K562 (cell line): ENCODE measurements at regions not wholly inside any gene's neighbourhood (a gene's known extent, or its start where the extent isn't known, plus 50 kb on each side); places are given as distances from the start of the nearest gene placed in this dataset.

Experiments
- ATAC-seq: fragments of 200-7000 bp; cut with Tn5 transposase; 3 replicates; pipeline ENCODE4 v1.9.1; 2020; ENCODE audit warnings: moderate library complexity
- BruUV-seq: library from RNA; stranded (reverse); fragments of 400-500 nt; replicated peaks from 2 replicates; lab custom pipeline; 2021; lab: Mats Ljungman, UMichigan
- CTCF ChIA-PET: fragments of 300-600 bp; formaldehyde crosslinking; extraction: SDS; loops from one replicate; lab custom pipeline; 2021; ENCODE audit warnings: low intra/inter-chr PET ratio; lab: Yijun Ruan, JAX
- POLR2A ChIA-PET: fragments of 300-600, 350-650 bp; sonication (Branson Sonifier 250); formaldehyde crosslinking; extraction: SDS; loops from one replicate; lab custom pipeline; 2021; ENCODE audit warnings: antibody characterized with exemption, inconsistent platforms; lab: Yijun Ruan, JAX
- DNase-seq, 4 experiments: peaks; one replicate each; pipeline versions ENCODE4 v3.0.0 to v3.0.0-alpha.2; 2011 to 2018; ENCODE audit warnings: low spot score in 3 of 4, mixed read lengths in 3 of 4; ENCODE audit errors: extremely low read depth in 1 of 4
- FAIRE-seq: peaks from 2 replicates; lab custom pipeline; 2011; peaks lifted over from hg19 to GRCh38; lab: Jason Lieb, UNC
- H2AFZ ChIP-seq: 2 replicates; pipeline ENCODE4 v1.6.0; 2011; ENCODE audit warnings: low read depth, low read length, control low read depth, inconsistent platforms
- H3K27ac ChIP-seq: fragments of 200-600 bp; 3 replicates; pipeline ENCODE4 v1.8.0; 2011; ENCODE audit warnings: low read depth, mild to moderate bottlenecking, control low read depth, inconsistent platforms, low read length, moderate library complexity, mixed read lengths; ENCODE audit errors: extremely low read depth
- H3K27me3 ChIP-seq, 2 experiments: fragments of 300-600 bp in 1 of 2; 2 replicates in 1 of 2; 3 replicates in 1 of 2; pipeline versions ENCODE4 v1.6.0 to v1.8.0; 2011; ENCODE audit warnings: inconsistent platforms in 2 of 2, low read length in 2 of 2, mild to moderate bottlenecking in 1 of 2, mixed read lengths in 1 of 2, moderate library complexity in 1 of 2; ENCODE audit not compliant: control insufficient read depth in 2 of 2, insufficient read depth in 2 of 2
- H3K36me3 ChIP-seq: fragments of 300-600 bp; 3 replicates; pipeline ENCODE4 v1.8.0; 2011; ENCODE audit warnings: mild to moderate bottlenecking, low read length, inconsistent platforms; ENCODE audit not compliant: control insufficient read depth, insufficient read depth
- H3K4me1 ChIP-seq, 2 experiments: fragments of 200-600 bp in 1 of 2; replicated peaks in 1 of 2; 2 replicates in 1 of 2; 3 replicates in 1 of 2; pipeline versions ENCODE4 v1.5.1 to v1.8.0; 2011; ENCODE audit warnings: inconsistent platforms in 2 of 2, low read length in 2 of 2, mild to moderate bottlenecking in 1 of 2, mixed read lengths in 1 of 2, moderate library complexity in 1 of 2; ENCODE audit not compliant: control insufficient read depth in 2 of 2, insufficient read depth in 2 of 2
- H3K4me2 ChIP-seq: 2 replicates; pipeline ENCODE4 v1.6.1; 2011; ENCODE audit warnings: low read length, control low read depth, inconsistent platforms, mixed read lengths; ENCODE audit not compliant: insufficient read depth
- H3K4me3 ChIP-seq: fragments of 200-600 bp; sonication (generic), shearing (Covaris generic); 2 replicates; pipeline ENCODE4 v1.5.1; 2016; ENCODE audit warnings: control low read depth, inconsistent platforms
- H3K79me2 ChIP-seq: fragments of 200-600 bp; 3 replicates; pipeline ENCODE4 v1.8.0; 2011; ENCODE audit warnings: low read length, inconsistent platforms; ENCODE audit not compliant: control insufficient read depth, insufficient read depth
- H3K9ac ChIP-seq, 2 experiments: 2 replicates each; pipeline versions ENCODE4 v1.6.0 to v1.6.1; 2011; ENCODE audit warnings: low read depth in 2 of 2, low read length in 2 of 2, control low read depth in 1 of 2, inconsistent platforms in 1 of 2, mild to moderate bottlenecking in 1 of 2, mixed read lengths in 1 of 2; ENCODE audit not compliant: insufficient read depth in 1 of 2
- H3K9me1 ChIP-seq: one replicate; pipeline ENCODE4 v1.6.0; 2011; ENCODE audit warnings: inconsistent platforms, mild to moderate bottlenecking, low read length, moderate library complexity; ENCODE audit not compliant: control insufficient read depth, insufficient read depth
- H3K9me3 ChIP-seq: replicated peaks from 2 replicates; pipeline ENCODE4 v1.5.1; 2011; ENCODE audit warnings: low read depth, low read length, inconsistent platforms; ENCODE audit not compliant: control insufficient read depth, insufficient read depth
- H4K20me1 ChIP-seq: replicated peaks from 2 replicates; pipeline ENCODE4 v1.6.1; 2011; ENCODE audit warnings: low read length, inconsistent platforms, mixed read lengths; ENCODE audit not compliant: control insufficient read depth, insufficient read depth
- CBFA2T2 ChIP-seq: fragments of 450-650 bp; conservative IDR thresholded peaks from 2 replicates; pipeline ENCODE4 v1.6.1; 2017; ENCODE audit warnings: mild to moderate bottlenecking
- ETV1 ChIP-seq: fragments of 450-650 bp; conservative IDR thresholded peaks from 2 replicates; pipeline ENCODE4 v1.6.1; 2016; ENCODE audit warnings: missing genetic modification characterization, control low read depth, low read depth, missing compliant biosample characterization
- GATAD2B ChIP-seq: fragments of 450-650 bp; IDR thresholded peaks from 2 replicates; pipeline ENCODE4 v1.6.1; 2017; ENCODE audit warnings: mild to moderate bottlenecking, borderline replicate concordance
- HNRNPK ChIP-seq: fragments of 200-400 bp; formaldehyde crosslinking; IDR thresholded peaks from one replicate; pipeline ENCODE4 v1.6.1; 2018; ENCODE audit warnings: mild to moderate bottlenecking, low read depth, low read length; ENCODE audit not compliant: poor library complexity, severe bottlenecking
- HOXB6 ChIP-seq: fragments of 250-450 bp; sonication (Bioruptor Pico); IDR thresholded peaks from 2 replicates; pipeline ENCODE4 v1.5.1; 2022; ENCODE audit warnings: mild to moderate bottlenecking, borderline replicate concordance
- OTX1 ChIP-seq: fragments of 450-650 bp; formaldehyde crosslinking; IDR thresholded peaks from 2 replicates; pipeline ENCODE4 v1.4.0; 2022; ENCODE audit warnings: mild to moderate bottlenecking
- RBM14 ChIP-seq: fragments of 200-400 bp; formaldehyde crosslinking; IDR thresholded peaks from 2 replicates; pipeline ENCODE4 v1.6.1; 2018; ENCODE audit warnings: low read depth, mild to moderate bottlenecking, low read length, moderate library complexity, borderline replicate concordance; ENCODE audit not compliant: insufficient read depth
- RFX7 ChIP-seq: fragments of 250-450 bp; sonication (Bioruptor Pico); IDR thresholded peaks from 2 replicates; pipeline ENCODE4 v1.5.1; 2021; ENCODE audit warnings: mild to moderate bottlenecking
- STAT5B ChIP-seq: fragments of 250-450 bp; sonication (Bioruptor Pico); IDR thresholded peaks from 2 replicates; pipeline ENCODE4 v1.8.0; 2021; ENCODE audit warnings: mild to moderate bottlenecking, inconsistent platforms
- SUPT5H ChIP-seq: fragments of 450-650 bp; IDR thresholded peaks from 2 replicates; pipeline ENCODE4 v1.6.1; 2016
- TARDBP ChIP-seq: fragments of 450-650 bp; IDR thresholded peaks from 2 replicates; pipeline ENCODE4 v1.6.1; 2016
- ZNF586 ChIP-seq: fragments of 450-650 bp; formaldehyde crosslinking; conservative IDR thresholded peaks from 2 replicates; pipeline ENCODE4 v1.4.0; 2020; ENCODE audit warnings: mild to moderate bottlenecking, moderate library complexity
- WGBS: fragments of 100-300 bp; shearing (Covaris generic); methylation state at CpG from one replicate; pipeline ENCODE4 v1.1.6; 2016; ENCODE audit warnings: low coverage, mixed read lengths; ENCODE audit not compliant: insufficient coverage; ENCODE audit errors: missing lambda C conversion rate; 5-methylcytosine and 5-hydroxymethylcytosine counted together
- in situ Hi-C: fragments of 300-500 bp; cut with MboI; formaldehyde crosslinking; loops from 4 replicates; pipeline ENCODE4 v1.15.0; 2018; ENCODE audit warnings: inconsistent platforms, mixed read lengths
- intact Hi-C: fragments of 100-400 bp; cut with micrococcal nuclease; formaldehyde crosslinking; loops from 2 replicates; pipeline ENCODE4 v1.14.2; 2022
- TF ChIP-seq, protein P1 (sequence below): fragments of 450-650 bp; conservative IDR thresholded peaks from 2 replicates; pipeline ENCODE4 v1.6.1; 2016; ENCODE audit warnings: missing genetic modification characterization, low read depth, mild to moderate bottlenecking, control low read depth, missing compliant biosample characterization
- TF ChIP-seq, protein P2 (sequence below): sonication (generic); formaldehyde crosslinking; IDR thresholded peaks from 2 replicates; pipeline ENCODE4 v1.8.0; 2022; ENCODE audit warnings: mild to moderate bottlenecking, missing genetic modification reagents
- TF ChIP-seq, protein P3 (sequence below): fragments of 150-350 bp; conservative IDR thresholded peaks from 2 replicates; pipeline ENCODE4 v1.6.1; 2014; ENCODE audit warnings: low read length
- TF ChIP-seq, protein P4 (sequence below): fragments of 250-450 bp; sonication (Bioruptor Pico); IDR thresholded peaks from 2 replicates; pipeline ENCODE4 v1.9.0; 2021; ENCODE audit warnings: mild to moderate bottlenecking
- TF ChIP-seq, protein P5 (sequence below): sonication (generic); formaldehyde crosslinking; IDR thresholded peaks from 2 replicates; pipeline ENCODE4 v1.8.0; 2022; ENCODE audit warnings: mild to moderate bottlenecking, missing genetic modification reagents, borderline replicate concordance

DNA sequence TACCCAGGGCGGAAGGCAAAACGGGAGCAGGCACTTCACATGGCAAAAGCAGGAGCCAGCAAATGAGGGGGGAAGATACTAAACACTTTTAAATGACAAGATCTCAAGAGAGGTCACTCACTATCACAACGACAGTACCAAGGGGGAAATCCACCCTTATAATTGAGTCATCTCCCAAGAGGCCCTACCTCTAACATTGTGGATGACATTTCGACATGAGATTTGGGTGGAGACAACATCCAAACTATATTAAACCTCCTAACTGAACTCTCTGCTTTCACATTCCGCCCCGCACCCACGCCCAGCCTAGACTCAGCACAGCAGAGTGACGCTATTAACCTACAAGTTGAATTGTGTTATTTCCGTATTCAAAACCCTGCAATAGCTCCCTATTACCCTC, 76.7 kb upstream of the SCAF11 start:
- TF ChIP-seq OTX1 (CRISPR knock-in tag) = no peak
- TF ChIP-seq HOXB6 (CRISPR knock-in tag) = no peak
- TF ChIP-seq, protein P1, sequence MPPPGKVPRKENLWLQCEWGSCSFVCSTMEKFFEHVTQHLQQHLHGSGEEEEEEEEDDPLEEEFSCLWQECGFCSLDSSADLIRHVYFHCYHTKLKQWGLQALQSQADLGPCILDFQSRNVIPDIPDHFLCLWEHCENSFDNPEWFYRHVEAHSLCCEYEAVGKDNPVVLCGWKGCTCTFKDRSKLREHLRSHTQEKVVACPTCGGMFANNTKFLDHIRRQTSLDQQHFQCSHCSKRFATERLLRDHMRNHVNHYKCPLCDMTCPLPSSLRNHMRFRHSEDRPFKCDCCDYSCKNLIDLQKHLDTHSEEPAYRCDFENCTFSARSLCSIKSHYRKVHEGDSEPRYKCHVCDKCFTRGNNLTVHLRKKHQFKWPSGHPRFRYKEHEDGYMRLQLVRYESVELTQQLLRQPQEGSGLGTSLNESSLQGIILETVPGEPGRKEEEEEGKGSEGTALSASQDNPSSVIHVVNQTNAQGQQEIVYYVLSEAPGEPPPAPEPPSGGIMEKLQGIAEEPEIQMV = no peak
- no peak for TF ChIP-seq GATAD2B
- TF ChIP-seq ETV1 = no peak
- TF ChIP-seq, protein P2, sequence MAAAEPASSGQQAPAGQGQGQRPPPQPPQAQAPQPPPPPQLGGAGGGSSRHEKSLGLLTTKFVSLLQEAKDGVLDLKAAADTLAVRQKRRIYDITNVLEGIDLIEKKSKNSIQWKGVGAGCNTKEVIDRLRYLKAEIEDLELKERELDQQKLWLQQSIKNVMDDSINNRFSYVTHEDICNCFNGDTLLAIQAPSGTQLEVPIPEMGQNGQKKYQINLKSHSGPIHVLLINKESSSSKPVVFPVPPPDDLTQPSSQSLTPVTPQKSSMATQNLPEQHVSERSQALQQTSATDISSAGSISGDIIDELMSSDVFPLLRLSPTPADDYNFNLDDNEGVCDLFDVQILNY (CRISPR knock-in tag) = no peak
- TF ChIP-seq STAT5B = no peak
- no peak for TF ChIP-seq SUPT5H
- no peak for TF ChIP-seq CBFA2T2
- TF ChIP-seq, protein P3, sequence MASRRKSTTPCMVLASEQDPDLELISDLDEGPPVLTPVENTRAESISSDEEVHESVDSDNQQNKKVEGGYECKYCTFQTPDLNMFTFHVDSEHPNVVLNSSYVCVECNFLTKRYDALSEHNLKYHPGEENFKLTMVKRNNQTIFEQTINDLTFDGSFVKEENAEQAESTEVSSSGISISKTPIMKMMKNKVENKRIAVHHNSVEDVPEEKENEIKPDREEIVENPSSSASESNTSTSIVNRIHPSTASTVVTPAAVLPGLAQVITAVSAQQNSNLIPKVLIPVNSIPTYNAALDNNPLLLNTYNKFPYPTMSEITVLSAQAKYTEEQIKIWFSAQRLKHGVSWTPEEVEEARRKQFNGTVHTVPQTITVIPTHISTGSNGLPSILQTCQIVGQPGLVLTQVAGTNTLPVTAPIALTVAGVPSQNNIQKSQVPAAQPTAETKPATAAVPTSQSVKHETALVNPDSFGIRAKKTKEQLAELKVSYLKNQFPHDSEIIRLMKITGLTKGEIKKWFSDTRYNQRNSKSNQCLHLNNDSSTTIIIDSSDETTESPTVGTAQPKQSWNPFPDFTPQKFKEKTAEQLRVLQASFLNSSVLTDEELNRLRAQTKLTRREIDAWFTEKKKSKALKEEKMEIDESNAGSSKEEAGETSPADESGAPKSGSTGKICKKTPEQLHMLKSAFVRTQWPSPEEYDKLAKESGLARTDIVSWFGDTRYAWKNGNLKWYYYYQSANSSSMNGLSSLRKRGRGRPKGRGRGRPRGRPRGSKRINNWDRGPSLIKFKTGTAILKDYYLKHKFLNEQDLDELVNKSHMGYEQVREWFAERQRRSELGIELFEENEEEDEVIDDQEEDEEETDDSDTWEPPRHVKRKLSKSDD = no peak
- TF ChIP-seq, protein P4, sequence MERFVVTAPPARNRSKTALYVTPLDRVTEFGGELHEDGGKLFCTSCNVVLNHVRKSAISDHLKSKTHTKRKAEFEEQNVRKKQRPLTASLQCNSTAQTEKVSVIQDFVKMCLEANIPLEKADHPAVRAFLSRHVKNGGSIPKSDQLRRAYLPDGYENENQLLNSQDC = no peak
- no peak for TF ChIP-seq RBM14
- TF ChIP-seq TARDBP = no peak
- no peak for TF ChIP-seq ZNF586 (CRISPR knock-in tag)
- TF ChIP-seq, protein P5, sequence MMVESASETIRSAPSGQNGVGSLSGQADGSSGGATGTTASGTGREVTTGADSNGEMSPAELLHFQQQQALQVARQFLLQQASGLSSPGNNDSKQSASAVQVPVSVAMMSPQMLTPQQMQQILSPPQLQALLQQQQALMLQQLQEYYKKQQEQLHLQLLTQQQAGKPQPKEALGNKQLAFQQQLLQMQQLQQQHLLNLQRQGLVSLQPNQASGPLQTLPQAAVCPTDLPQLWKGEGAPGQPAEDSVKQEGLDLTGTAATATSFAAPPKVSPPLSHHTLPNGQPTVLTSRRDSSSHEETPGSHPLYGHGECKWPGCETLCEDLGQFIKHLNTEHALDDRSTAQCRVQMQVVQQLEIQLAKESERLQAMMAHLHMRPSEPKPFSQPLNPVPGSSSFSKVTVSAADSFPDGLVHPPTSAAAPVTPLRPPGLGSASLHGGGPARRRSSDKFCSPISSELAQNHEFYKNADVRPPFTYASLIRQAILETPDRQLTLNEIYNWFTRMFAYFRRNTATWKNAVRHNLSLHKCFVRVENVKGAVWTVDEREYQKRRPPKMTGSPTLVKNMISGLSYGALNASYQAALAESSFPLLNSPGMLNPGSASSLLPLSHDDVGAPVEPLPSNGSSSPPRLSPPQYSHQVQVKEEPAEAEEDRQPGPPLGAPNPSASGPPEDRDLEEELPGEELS (CRISPR knock-in tag) = no peak
- TF ChIP-seq RFX7 = no peak
- no peak for TF ChIP-seq HNRNPK
- Histone ChIP-seq H3K4me2 (no peak overlapping the region), H4K20me1 (no peaks in the 10 kb centered on the region), H3K27ac (no peak overlapping the region), H3K9me1 (no peaks in the 10 kb centered on the region), H3K9me3 (no peaks in the 10 kb centered on the region), H3K27me3 (no peaks in the 10 kb centered on the region; a peak in 1 of 5 replicates), H3K79me2 (no peaks in the 10 kb centered on the region), H3K9ac (no peak overlapping the region), H3K36me3 (no peaks in the 10 kb centered on the region), H3K4me3 (no peak overlapping the region), H3K4me1 (no peaks in the 10 kb centered on the region; a peak in 1 of 5 replicates), H2AFZ (peak overlapping the region; percentile 43)
- ChIA-PET CTCF (no interaction called here), POLR2A (no interaction called here)
- 11% methylated on average over 9 of the region's 9 CpGs for WGBS
- intact Hi-C loops (no loop called here), in situ Hi-C loops (no loop called here)
- no peak for DNase-seq
- BruUV-seq = no TSS peak
- ATAC-seq = no peak
- FAIRE-seq = no peak
